ENCODE measurements at regions not wholly inside any gene's neighbourhood (a gene's known extent, or its start where the extent isn't known, plus 50 kb on each side); places are given as distances from the start of the nearest gene placed in this dataset.

- Mint-ChIP-seq H3K9me3 (peaks cover 23% of the 10 kb centered on the region), H3K36me3 (peaks cover 4% of the 10 kb centered on the region), H3K27me3 (ENCODE audit: insufficient read depth, low read depth) (peaks cover 8% of the 10 kb centered on the region), H3K27ac (no peak overlapping the region), H3K4me1 (no peaks in the 10 kb centered on the region), H3K4me3 (no peak overlapping the region)
- Histone ChIP-seq H4K20me1 (ENCODE audit: low read depth) (no peaks in the 10 kb centered on the region), H3K4me3 (no peak overlapping the region), H3K36me3 (no peaks in the 10 kb centered on the region), H3F3A (ENCODE audit: low read depth) (no peaks in the 10 kb centered on the region), H3K79me2 (ENCODE audit: low read depth) (no peaks in the 10 kb centered on the region), H3K27ac (no peak overlapping the region), H3K4me2 (no peak overlapping the region), H2AFZ (replicated peaks) (no peak overlapping the region), H3K9ac (no peak overlapping the region), H3K27me3 (no peaks in the 10 kb centered on the region), H3K4me1 (no peaks in the 10 kb centered on the region), H3K9me3 (ENCODE audit: low read depth) (no peaks in the 10 kb centered on the region)
- DNase-seq (ENCODE audit: low spot score): no peak
- TF ChIP-seq EZH2phosphoT487 (IDR thresholded peaks at IDR 0.05): no peak
- no peak for TF ChIP-seq EZH2 (IDR thresholded peaks at IDR 0.05)
- TF ChIP-seq CTCF (IDR thresholded peaks at IDR 0.05): no peak
Measured at GRCh38 chr2:7525746-7526145, 608.5 kb downstream of the RNF144A start.

GRCh38 chr2:7527165-7527722 is 610.0 kb downstream of the RNF144A start:
- H3K36me3 Mint-ChIP-seq: peaks cover 4% of the 10 kb centered on the region
- Histone ChIP-seq H2AFZ (replicated peaks) (no peak overlapping the region), H4K20me1 (ENCODE audit: low read depth) (no peaks in the 10 kb centered on the region), H3K9me3 (ENCODE audit: low read depth) (peaks cover 5% of the 10 kb centered on the region), H3K79me2 (ENCODE audit: low read depth) (no peaks in the 10 kb centered on the region), H3F3A (ENCODE audit: low read depth) (no peaks in the 10 kb centered on the region), H3K4me2 (no peak overlapping the region), H3K9ac (no peak overlapping the region), H3K27me3 (no peaks in the 10 kb centered on the region), H3K4me3 (no peak overlapping the region), H3K27ac (no peak overlapping the region), H3K36me3 (no peaks in the 10 kb centered on the region), H3K4me1 (no peaks in the 10 kb centered on the region)
- H3K4me1 Mint-ChIP-seq: no peaks in the 10 kb centered on the region
- DNase-seq (ENCODE audit: low spot score): no peak
- TF ChIP-seq CTCF (IDR thresholded peaks at IDR 0.05): no peak
- TF ChIP-seq EZH2phosphoT487 (IDR thresholded peaks at IDR 0.05): no peak
- no peak for TF ChIP-seq EZH2 (IDR thresholded peaks at IDR 0.05)
- no peak overlapping the region for H3K4me3 Mint-ChIP-seq
- H3K9me3 Mint-ChIP-seq: peaks cover 35% of the 10 kb centered on the region
- peaks cover 8% of the 10 kb centered on the region for H3K27me3 Mint-ChIP-seq (ENCODE audit: insufficient read depth, low read depth)
- H3K27ac Mint-ChIP-seq: no peak overlapping the region

GRCh38 chr2:7530001-7530400 is 612.8 kb downstream of the RNF144A start:
- peaks cover 4% of the 10 kb centered on the region for H3K36me3 Mint-ChIP-seq
- H3K27me3 ChIP-seq: no peaks in the 10 kb centered on the region
- H3K4me3 ChIP-seq: no peak overlapping the region
- H3K4me3 Mint-ChIP-seq: no peak overlapping the region
- H3K9ac ChIP-seq: no peak overlapping the region
- peaks cover 40% of the 10 kb centered on the region for H3K9me3 Mint-ChIP-seq
- no peaks in the 10 kb centered on the region for H3K79me2 ChIP-seq (ENCODE audit: low read depth)
- no peaks in the 10 kb centered on the region for H3F3A ChIP-seq (ENCODE audit: low read depth)
- no peaks in the 10 kb centered on the region for H3K4me1 ChIP-seq
- no peaks in the 10 kb centered on the region for H3K36me3 ChIP-seq
- no peak for DNase-seq (ENCODE audit: low spot score)
- no peaks in the 10 kb centered on the region for H4K20me1 ChIP-seq (ENCODE audit: low read depth)
- H3K27ac ChIP-seq: no peak overlapping the region
- no peak overlapping the region for H3K27ac Mint-ChIP-seq
- H3K9me3 ChIP-seq (ENCODE audit: low read depth): peaks cover 5% of the 10 kb centered on the region
- TF ChIP-seq CTCF (IDR thresholded peaks at IDR 0.05) (no peak), EZH2 (IDR thresholded peaks at IDR 0.05) (no peak), EZH2phosphoT487 (IDR thresholded peaks at IDR 0.05) (no peak)
- no peaks in the 10 kb centered on the region for H3K4me1 Mint-ChIP-seq
- H2AFZ ChIP-seq (replicated peaks): no peak overlapping the region
- peaks cover 6% of the 10 kb centered on the region for H3K27me3 Mint-ChIP-seq (ENCODE audit: insufficient read depth, low read depth)
- H3K4me2 ChIP-seq: no peak overlapping the region
